ENCODE measurements at regions not wholly inside any gene's neighbourhood (a gene's known extent, or its start where the extent isn't known, plus 50 kb on each side); places are given as distances from the start of the nearest gene placed in this dataset.

DNA sequence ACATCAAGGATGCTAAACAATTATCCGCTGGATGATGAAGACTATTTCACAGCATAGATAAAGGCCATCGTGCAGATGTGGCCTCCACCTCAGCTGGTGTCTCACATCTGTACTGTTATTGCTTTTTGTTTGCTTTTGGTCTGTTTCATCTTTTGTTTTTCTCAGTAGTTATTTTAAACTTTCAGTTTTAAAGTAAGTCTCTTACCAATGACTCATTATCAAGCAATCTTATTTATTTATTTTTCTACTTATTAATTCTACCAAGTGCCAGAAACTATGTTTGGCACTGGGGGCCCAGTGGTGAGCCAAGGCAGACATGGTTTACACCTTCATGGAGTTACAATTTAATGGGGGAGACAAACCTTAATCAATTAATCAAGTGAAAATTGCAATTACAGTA, 250.9 kb upstream of the TMEM72 start:
- no CpG with 5 or more reads among the region's 2 CpGs for WGBS, 2 donors (ENCODE audit: extremely low coverage in 2 of 2, insufficient read length in 2 of 2, insufficient replicate concordance in 1 of 2)
- Histone ChIP-seq H3K4me1 (ENCODE audit: control insufficient read depth in 2 of 2, insufficient read depth in 1 of 2, low read depth in 1 of 2, low read length in 2 of 2) (no peaks in the 10 kb centered on the region), H4K8ac (ENCODE audit: low read depth, low read length) (no peak overlapping the region), H2BK15ac (ENCODE audit: low read length) (no peak overlapping the region), H3K23ac (ENCODE audit: low read depth, low read length, poor library complexity) (no peak overlapping the region), H3K9me3 (replicated peaks in 1 of 2; ENCODE audit: control insufficient read depth in 2 of 2, insufficient read depth in 1 of 2, low read depth in 1 of 2, low read length in 2 of 2) (no peaks in the 10 kb centered on the region), H2AFZ (ENCODE audit: low read length) (no peak overlapping the region), H2AK5ac (ENCODE audit: low read depth, low read length) (no peak overlapping the region), H3K4ac (ENCODE audit: low read length) (no peak overlapping the region), H2BK120ac (ENCODE audit: low read depth, low read length) (no peak overlapping the region), H3K9ac (ENCODE audit: low read depth, low read length, poor library complexity) (no peak overlapping the region), H3K27ac (replicated peaks; ENCODE audit: low read length) (no peak overlapping the region), H3K36me3 (replicated peaks in 1 of 2; ENCODE audit: control insufficient read depth in 2 of 2, insufficient read depth in 2 of 2, low read length in 2 of 2) (no peaks in the 10 kb centered on the region), H3K79me1 (ENCODE audit: low read depth, low read length) (no peaks in the 10 kb centered on the region), H3K4me2 (ENCODE audit: insufficient read depth, low read length, poor library complexity, severe bottlenecking) (no peak overlapping the region), H2BK12ac (ENCODE audit: low read length) (no peak overlapping the region), H4K91ac (ENCODE audit: low read depth, low read length, poor library complexity) (no peak overlapping the region), H2BK5ac (ENCODE audit: low read length) (no peak overlapping the region), H3K18ac (ENCODE audit: low read length) (no peak overlapping the region), H3K27me3 (ENCODE audit: control insufficient read depth in 3 of 3, insufficient read depth in 3 of 3, low read depth in 1 of 3, low read length in 3 of 3) (no peaks in the 10 kb centered on the region), H3K14ac (ENCODE audit: low read length) (no peak overlapping the region), H3K4me3 (ENCODE audit: low read length in 2 of 2) (no peak overlapping the region)
- DNase-seq (ENCODE audit: low spot score) = no peak

- Histone ChIP-seq H3K4me2 (ENCODE audit: insufficient read depth, low read length, poor library complexity, severe bottlenecking) (no peak overlapping the region), H3K4me1 (ENCODE audit: control insufficient read depth in 2 of 2, insufficient read depth in 1 of 2, low read depth in 1 of 2, low read length in 2 of 2) (no peaks in the 10 kb centered on the region), H2BK120ac (ENCODE audit: low read depth, low read length) (no peak overlapping the region), H3K9ac (ENCODE audit: low read depth, low read length, poor library complexity) (no peak overlapping the region), H4K91ac (ENCODE audit: low read depth, low read length, poor library complexity) (no peak overlapping the region), H2AK5ac (ENCODE audit: low read depth, low read length) (no peak overlapping the region), H2BK15ac (ENCODE audit: low read length) (no peak overlapping the region), H3K23ac (ENCODE audit: low read depth, low read length, poor library complexity) (no peak overlapping the region), H2BK12ac (ENCODE audit: low read length) (no peak overlapping the region), H3K4me3 (ENCODE audit: low read length in 2 of 2) (no peak overlapping the region), H3K18ac (ENCODE audit: low read length) (no peak overlapping the region), H4K8ac (ENCODE audit: low read depth, low read length) (no peak overlapping the region), H2AFZ (ENCODE audit: low read length) (no peak overlapping the region), H3K27ac (replicated peaks; ENCODE audit: low read length) (no peak overlapping the region), H3K9me3 (replicated peaks in 1 of 2; ENCODE audit: control insufficient read depth in 2 of 2, insufficient read depth in 1 of 2, low read depth in 1 of 2, low read length in 2 of 2) (peaks cover 0 to 3% of the 10 kb centered on the region in 2 donors), H3K14ac (ENCODE audit: low read length) (no peak overlapping the region), H3K36me3 (replicated peaks in 1 of 2; ENCODE audit: control insufficient read depth in 2 of 2, insufficient read depth in 2 of 2, low read length in 2 of 2) (no peaks in the 10 kb centered on the region), H3K79me1 (ENCODE audit: low read depth, low read length) (no peaks in the 10 kb centered on the region), H3K4ac (ENCODE audit: low read length) (no peak overlapping the region), H3K27me3 (ENCODE audit: control insufficient read depth in 3 of 3, insufficient read depth in 3 of 3, low read depth in 1 of 3, low read length in 3 of 3) (no peaks in the 10 kb centered on the region), H2BK5ac (ENCODE audit: low read length) (no peak overlapping the region)
- WGBS, 2 donors (ENCODE audit: extremely low coverage in 2 of 2, insufficient read length in 2 of 2, insufficient replicate concordance in 1 of 2) = 100% methylated on average over 1 of the region's 6 CpGs; no CpG with 5 or more reads in 1 of the 2 donors
- DNase-seq (ENCODE audit: low spot score) = no peak
Observed at GRCh38 chr10:44662051-44662450, 249.1 kb upstream of the TMEM72 start.

DNA sequence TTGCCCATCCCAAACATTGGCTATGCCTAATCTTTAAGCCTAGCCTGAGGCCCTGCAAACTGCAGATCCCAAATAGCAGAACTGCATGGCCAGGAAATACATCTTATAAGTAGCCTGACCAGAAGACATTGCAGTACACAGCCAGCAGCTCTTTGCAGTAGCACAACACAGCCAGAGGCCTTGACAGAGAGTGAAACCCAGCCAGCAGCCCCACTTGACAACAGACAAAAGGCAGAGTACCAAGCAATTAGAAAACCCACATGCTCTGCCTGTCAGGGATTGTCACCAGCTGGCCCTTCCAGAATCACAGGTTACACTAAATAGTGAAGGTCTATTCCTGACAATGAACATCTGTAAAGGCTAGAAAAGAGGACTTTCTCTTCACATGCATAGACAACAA, 242.8 kb upstream of the TMEM72 start:
- no peak overlapping the region for H3K4me2 ChIP-seq (ENCODE audit: insufficient read depth, low read length, poor library complexity, severe bottlenecking)
- H2AK5ac ChIP-seq (ENCODE audit: low read depth, low read length) = no peak overlapping the region
- no peaks in the 10 kb centered on the region for H3K27me3 ChIP-seq (ENCODE audit: control insufficient read depth in 3 of 3, insufficient read depth in 3 of 3, low read depth in 1 of 3, low read length in 3 of 3)
- H3K79me1 ChIP-seq (ENCODE audit: low read depth, low read length) = no peaks in the 10 kb centered on the region
- H3K18ac ChIP-seq (ENCODE audit: low read length) = no peak overlapping the region
- H3K4me1 ChIP-seq (ENCODE audit: control insufficient read depth in 2 of 2, insufficient read depth in 1 of 2, low read depth in 1 of 2, low read length in 2 of 2) = no peaks in the 10 kb centered on the region
- peak overlapping the region; percentile 39 for H3K9ac ChIP-seq (ENCODE audit: low read depth, low read length, poor library complexity)
- H2BK5ac ChIP-seq (ENCODE audit: low read length) = no peak overlapping the region
- H3K14ac ChIP-seq (ENCODE audit: low read length) = no peak overlapping the region
- no peak overlapping the region for H4K8ac ChIP-seq (ENCODE audit: low read depth, low read length)
- no peak overlapping the region for H3K23ac ChIP-seq (ENCODE audit: low read depth, low read length, poor library complexity)
- no peak overlapping the region for H4K91ac ChIP-seq (ENCODE audit: low read depth, low read length, poor library complexity)
- no peak overlapping the region for H3K4me3 ChIP-seq (ENCODE audit: low read length in 2 of 2)
- H2AFZ ChIP-seq (ENCODE audit: low read length) = no peak overlapping the region
- DNase-seq (ENCODE audit: low spot score) = no peak
- H3K36me3 ChIP-seq (replicated peaks in 1 of 2; ENCODE audit: control insufficient read depth in 2 of 2, insufficient read depth in 2 of 2, low read length in 2 of 2) = no peaks in the 10 kb centered on the region
- no peak overlapping the region for H2BK15ac ChIP-seq (ENCODE audit: low read length)
- H3K27ac ChIP-seq (replicated peaks; ENCODE audit: low read length) = no peak overlapping the region
- H3K9me3 ChIP-seq (replicated peaks in 1 of 2; ENCODE audit: control insufficient read depth in 2 of 2, insufficient read depth in 1 of 2, low read depth in 1 of 2, low read length in 2 of 2) = peaks cover 0 to 9% of the 10 kb centered on the region in 2 donors
- H2BK12ac ChIP-seq (ENCODE audit: low read length) = no peak overlapping the region
- no peak overlapping the region for H3K4ac ChIP-seq (ENCODE audit: low read length)
- H2BK120ac ChIP-seq (ENCODE audit: low read depth, low read length) = no peak overlapping the region

GRCh38 chr10:44671319-44671718, 239.8 kb upstream of the TMEM72 start:
- Histone ChIP-seq H2AFZ (ENCODE audit: low read length) (no peak overlapping the region), H3K27ac (replicated peaks; ENCODE audit: low read length) (no peak overlapping the region), H3K79me1 (ENCODE audit: low read depth, low read length) (no peaks in the 10 kb centered on the region), H3K23ac (ENCODE audit: low read depth, low read length, poor library complexity) (no peak overlapping the region), H2BK120ac (ENCODE audit: low read depth, low read length) (no peak overlapping the region), H4K91ac (ENCODE audit: low read depth, low read length, poor library complexity) (no peak overlapping the region), H4K8ac (ENCODE audit: low read depth, low read length) (no peak overlapping the region), H3K4me1 (ENCODE audit: control insufficient read depth in 2 of 2, insufficient read depth in 1 of 2, low read depth in 1 of 2, low read length in 2 of 2) (no peaks in the 10 kb centered on the region), H3K9me3 (replicated peaks in 1 of 2; ENCODE audit: control insufficient read depth in 2 of 2, insufficient read depth in 1 of 2, low read depth in 1 of 2, low read length in 2 of 2) (peaks cover 0 to 9% of the 10 kb centered on the region in 2 donors), H2BK15ac (ENCODE audit: low read length) (no peak overlapping the region), H3K4me2 (ENCODE audit: insufficient read depth, low read length, poor library complexity, severe bottlenecking) (no peak overlapping the region), H3K9ac (ENCODE audit: low read depth, low read length, poor library complexity) (no peak overlapping the region), H3K4ac (ENCODE audit: low read length) (no peak overlapping the region), H3K18ac (ENCODE audit: low read length) (no peak overlapping the region), H2BK5ac (ENCODE audit: low read length) (no peak overlapping the region), H2AK5ac (ENCODE audit: low read depth, low read length) (no peak overlapping the region), H3K36me3 (replicated peaks in 1 of 2; ENCODE audit: control insufficient read depth in 2 of 2, insufficient read depth in 2 of 2, low read length in 2 of 2) (no peaks in the 10 kb centered on the region), H2BK12ac (ENCODE audit: low read length) (no peak overlapping the region), H3K4me3 (ENCODE audit: low read length in 2 of 2) (no peak overlapping the region), H3K27me3 (ENCODE audit: control insufficient read depth in 3 of 3, insufficient read depth in 3 of 3, low read depth in 1 of 3, low read length in 3 of 3) (no peaks in the 10 kb centered on the region), H3K14ac (ENCODE audit: low read length) (no peak overlapping the region)
- DNase-seq (ENCODE audit: low spot score) = no peak

Measured in neuronal stem cell (in vitro differentiated cells).